ENCODE measurements at regions not wholly inside any gene's neighbourhood (a gene's known extent, or its start where the extent isn't known, plus 50 kb on each side); places are given as distances from the start of the nearest gene placed in this dataset.

- Histone ChIP-seq H3F3A (ENCODE audit: low read depth) (no peaks in the 10 kb centered on the region), H3K9ac (ENCODE audit: low read depth, low read length, poor library complexity, severe bottlenecking) (no peak overlapping the region), H3K79me2 (ENCODE audit: insufficient read depth, low read length) (no peaks in the 10 kb centered on the region), H3K4me1 (ENCODE audit: insufficient read depth, low read length, poor library complexity, severe bottlenecking) (no peaks in the 10 kb centered on the region), H3K9me3 (ENCODE audit: insufficient read depth, low read depth, low read length) (no peaks in the 10 kb centered on the region), H3K36me3 (ENCODE audit: insufficient read depth, low read length) (no peaks in the 10 kb centered on the region), H3K9me2 (replicated peaks; ENCODE audit: low read depth, low read length) (no peaks in the 10 kb centered on the region), H2AFZ (ENCODE audit: low read length) (no peak overlapping the region), H4K20me1 (ENCODE audit: insufficient read depth, low read length, poor library complexity, severe bottlenecking) (no peaks in the 10 kb centered on the region), H3K4me3 (ENCODE audit: low read length, poor library complexity, severe bottlenecking) (no peak overlapping the region), H3K4me2 (ENCODE audit: low read depth, low read length, poor library complexity, severe bottlenecking) (no peak overlapping the region), H3K27me3 (ENCODE audit: insufficient read depth, low read length, poor library complexity, severe bottlenecking) (no peaks in the 10 kb centered on the region)
- TF ChIP-seq EZH2phosphoT487 (IDR thresholded peaks at IDR 0.05; ENCODE audit: borderline replicate concordance) (no peak), CTCF (conservative IDR thresholded peaks at IDR 0.05; ENCODE audit: low read length) (no peak)
Observed at GRCh38 chr16:52128361-52128760, 418.6 kb downstream of the TOX3 start.

GRCh38 chr16:52123842-52124241 is 423.1 kb downstream of the TOX3 start:
- Histone ChIP-seq H3K9me3 (ENCODE audit: insufficient read depth, low read depth, low read length) (no peaks in the 10 kb centered on the region), H3K27me3 (ENCODE audit: insufficient read depth, low read length, poor library complexity, severe bottlenecking) (no peaks in the 10 kb centered on the region), H3K79me2 (ENCODE audit: insufficient read depth, low read length) (no peaks in the 10 kb centered on the region), H3K9ac (ENCODE audit: low read depth, low read length, poor library complexity, severe bottlenecking) (no peak overlapping the region), H3K9me2 (replicated peaks; ENCODE audit: low read depth, low read length) (no peaks in the 10 kb centered on the region), H3F3A (ENCODE audit: low read depth) (no peaks in the 10 kb centered on the region), H3K4me2 (ENCODE audit: low read depth, low read length, poor library complexity, severe bottlenecking) (no peak overlapping the region), H4K20me1 (ENCODE audit: insufficient read depth, low read length, poor library complexity, severe bottlenecking) (no peaks in the 10 kb centered on the region), H3K36me3 (ENCODE audit: insufficient read depth, low read length) (no peaks in the 10 kb centered on the region), H3K4me1 (ENCODE audit: insufficient read depth, low read length, poor library complexity, severe bottlenecking) (no peaks in the 10 kb centered on the region), H3K4me3 (ENCODE audit: low read length, poor library complexity, severe bottlenecking) (no peak overlapping the region), H2AFZ (ENCODE audit: low read length) (no peak overlapping the region)
- TF ChIP-seq EZH2phosphoT487 (IDR thresholded peaks at IDR 0.05; ENCODE audit: borderline replicate concordance): no peak
- no peak for TF ChIP-seq CTCF (conservative IDR thresholded peaks at IDR 0.05; ENCODE audit: low read length)

- H3K4me3 ChIP-seq (ENCODE audit: low read length, poor library complexity, severe bottlenecking): no peak overlapping the region
- H3K9me2 ChIP-seq (replicated peaks; ENCODE audit: low read depth, low read length): no peaks in the 10 kb centered on the region
- H3K4me2 ChIP-seq (ENCODE audit: low read depth, low read length, poor library complexity, severe bottlenecking): no peak overlapping the region
- no peak for TF ChIP-seq EZH2phosphoT487 (IDR thresholded peaks at IDR 0.05; ENCODE audit: borderline replicate concordance)
- no peak for TF ChIP-seq CTCF (conservative IDR thresholded peaks at IDR 0.05; ENCODE audit: low read length)
- H4K20me1 ChIP-seq (ENCODE audit: insufficient read depth, low read length, poor library complexity, severe bottlenecking): no peaks in the 10 kb centered on the region
- no peak overlapping the region for H2AFZ ChIP-seq (ENCODE audit: low read length)
- H3K9me3 ChIP-seq (ENCODE audit: insufficient read depth, low read depth, low read length): no peaks in the 10 kb centered on the region
- H3K4me1 ChIP-seq (ENCODE audit: insufficient read depth, low read length, poor library complexity, severe bottlenecking): no peaks in the 10 kb centered on the region
- H3K9ac ChIP-seq (ENCODE audit: low read depth, low read length, poor library complexity, severe bottlenecking): no peak overlapping the region
- H3K27me3 ChIP-seq (ENCODE audit: insufficient read depth, low read length, poor library complexity, severe bottlenecking): no peaks in the 10 kb centered on the region
- no peaks in the 10 kb centered on the region for H3K79me2 ChIP-seq (ENCODE audit: insufficient read depth, low read length)
- no peaks in the 10 kb centered on the region for H3K36me3 ChIP-seq (ENCODE audit: insufficient read depth, low read length)
- H3F3A ChIP-seq (ENCODE audit: low read depth): no peaks in the 10 kb centered on the region
Observed at GRCh38 chr16:52123061-52123839, 423.7 kb downstream of the TOX3 start.
